ENCODE measurements at regions not wholly inside any gene's neighbourhood (a gene's known extent, or its start where the extent isn't known, plus 50 kb on each side); places are given as distances from the start of the nearest gene placed in this dataset.

GRCh38 chr3:192031941-192032340 lies 571.0 kb downstream of the PYDC2 start:
- no peak for TF ChIP-seq CTCF (IDR thresholded peaks at IDR 0.05; ENCODE audit: low read depth, low read length, poor library complexity, severe bottlenecking)
- TF ChIP-seq EZH2phosphoT487 (IDR thresholded peaks at IDR 0.05; ENCODE audit: borderline replicate concordance, low read length), result no peak

Measured in DOHH2 (cell line).